Activated naive CD8-positive, alpha-beta T cell treated with anti-CD3 and anti-CD28 coated beads for 36 hours (primary cell): ENCODE measurements at regions not wholly inside any gene's neighbourhood (a gene's known extent, or its start where the extent isn't known, plus 50 kb on each side); places are given as distances from the start of the nearest gene placed in this dataset.

ENCODE experiments used
- DNase-seq: peaks from one replicate; pipeline ENCODE4 v3.0.0; 2021
- H3K27ac Mint-ChIP-seq: one replicate; pipeline ENCODE4 v1.8.0; 2022; ENCODE audit warnings: mild to moderate bottlenecking, moderate library complexity, mixed read lengths
- H3K27me3 Mint-ChIP-seq: one replicate; pipeline ENCODE4 v1.8.0; 2022; ENCODE audit warnings: mild to moderate bottlenecking, mixed read lengths
- H3K36me3 Mint-ChIP-seq: one replicate; pipeline ENCODE4 v1.8.0; 2021; ENCODE audit warnings: mild to moderate bottlenecking, mixed read lengths
- H3K4me1 Mint-ChIP-seq: one replicate; pipeline ENCODE4 v1.8.0; 2021; ENCODE audit warnings: mixed read lengths
- H3K4me3 Mint-ChIP-seq: one replicate; pipeline ENCODE4 v1.8.0; 2022; ENCODE audit warnings: mild to moderate bottlenecking, moderate library complexity, mixed read lengths
- H3K9me3 Mint-ChIP-seq: one replicate; pipeline ENCODE4 v1.8.0; 2022; ENCODE audit warnings: mixed read lengths

GRCh38 chr19:30870876-30871275 lies 478.4 kb downstream of the TSHZ3 start:
- Mint-ChIP-seq H3K27ac (no peak overlapping the region), H3K4me3 (no peak overlapping the region), H3K36me3 (no peaks in the 10 kb centered on the region), H3K4me1 (no peaks in the 10 kb centered on the region), H3K27me3 (peaks cover 4% of the 10 kb centered on the region), H3K9me3 (no peaks in the 10 kb centered on the region)
- no peak for DNase-seq

- H3K4me1 Mint-ChIP-seq, result no peaks in the 10 kb centered on the region
- no peak overlapping the region for H3K4me3 Mint-ChIP-seq
- H3K27ac Mint-ChIP-seq, result no peak overlapping the region
- no peaks in the 10 kb centered on the region for H3K27me3 Mint-ChIP-seq
- no peaks in the 10 kb centered on the region for H3K36me3 Mint-ChIP-seq
- no peaks in the 10 kb centered on the region for H3K9me3 Mint-ChIP-seq
- no peak for DNase-seq
Measured at GRCh38 chr19:30865511-30865910, 483.7 kb downstream of the TSHZ3 start.

GRCh38 chr19:30864391-30865215 lies 484.6 kb downstream of the TSHZ3 start:
- Mint-ChIP-seq H3K27me3 (no peaks in the 10 kb centered on the region), H3K36me3 (no peaks in the 10 kb centered on the region), H3K27ac (no peak overlapping the region), H3K4me1 (no peaks in the 10 kb centered on the region), H3K4me3 (no peak overlapping the region), H3K9me3 (peaks cover 2% of the 10 kb centered on the region)
- no peak for DNase-seq

- no peak for DNase-seq
- Mint-ChIP-seq H3K36me3 (no peaks in the 10 kb centered on the region), H3K4me3 (no peak overlapping the region), H3K27ac (no peak overlapping the region), H3K9me3 (peaks cover 2% of the 10 kb centered on the region), H3K27me3 (no peaks in the 10 kb centered on the region), H3K4me1 (no peaks in the 10 kb centered on the region)
Measured at GRCh38 chr19:30862876-30863275, 486.4 kb downstream of the TSHZ3 start.

- H3K27me3 Mint-ChIP-seq, result no peaks in the 10 kb centered on the region
- no peak for DNase-seq
- H3K4me3 Mint-ChIP-seq, result no peak overlapping the region
- H3K4me1 Mint-ChIP-seq, result no peaks in the 10 kb centered on the region
- H3K36me3 Mint-ChIP-seq, result no peaks in the 10 kb centered on the region
- peaks cover 2% of the 10 kb centered on the region for H3K9me3 Mint-ChIP-seq
- H3K27ac Mint-ChIP-seq, result no peak overlapping the region
Measured at GRCh38 chr19:30861919-30862318, 487.3 kb downstream of the TSHZ3 start.

- DNase-seq, result no peak
- H3K4me3 Mint-ChIP-seq, result no peak overlapping the region
- no peaks in the 10 kb centered on the region for H3K36me3 Mint-ChIP-seq
- no peaks in the 10 kb centered on the region for H3K27me3 Mint-ChIP-seq
- H3K4me1 Mint-ChIP-seq, result no peaks in the 10 kb centered on the region
- no peak overlapping the region for H3K27ac Mint-ChIP-seq
- peaks cover 2% of the 10 kb centered on the region for H3K9me3 Mint-ChIP-seq
Measured at GRCh38 chr19:30857966-30858490, 485.8 kb downstream of the ZNF536 start.

- Mint-ChIP-seq H3K9me3 (peaks cover 2% of the 10 kb centered on the region), H3K27ac (no peak overlapping the region), H3K36me3 (no peaks in the 10 kb centered on the region), H3K4me1 (no peaks in the 10 kb centered on the region), H3K27me3 (no peaks in the 10 kb centered on the region), H3K4me3 (no peak overlapping the region)
- DNase-seq, result no peak
Measured at GRCh38 chr19:30857388-30857787, 485.2 kb downstream of the ZNF536 start.

GRCh38 chr19:30856786-30857185 lies 484.6 kb downstream of the ZNF536 start:
- DNase-seq, result no peak
- Mint-ChIP-seq H3K4me3 (no peak overlapping the region), H3K4me1 (no peaks in the 10 kb centered on the region), H3K9me3 (peaks cover 2% of the 10 kb centered on the region), H3K27ac (no peak overlapping the region), H3K27me3 (no peaks in the 10 kb centered on the region), H3K36me3 (no peaks in the 10 kb centered on the region)

GRCh38 chr19:30856376-30856775 lies 484.2 kb downstream of the ZNF536 start:
- no peak overlapping the region for H3K4me3 Mint-ChIP-seq
- DNase-seq, result no peak
- H3K36me3 Mint-ChIP-seq, result no peaks in the 10 kb centered on the region
- H3K4me1 Mint-ChIP-seq, result no peaks in the 10 kb centered on the region
- H3K27me3 Mint-ChIP-seq, result no peaks in the 10 kb centered on the region
- H3K9me3 Mint-ChIP-seq, result peaks cover 2% of the 10 kb centered on the region
- no peak overlapping the region for H3K27ac Mint-ChIP-seq

GRCh38 chr19:30855442-30855841 lies 483.3 kb downstream of the ZNF536 start:
- no peaks in the 10 kb centered on the region for H3K4me1 Mint-ChIP-seq
- H3K27me3 Mint-ChIP-seq, result no peaks in the 10 kb centered on the region
- no peak for DNase-seq
- no peak overlapping the region for H3K4me3 Mint-ChIP-seq
- peaks cover 2% of the 10 kb centered on the region for H3K9me3 Mint-ChIP-seq
- no peak overlapping the region for H3K27ac Mint-ChIP-seq
- no peaks in the 10 kb centered on the region for H3K36me3 Mint-ChIP-seq

GRCh38 chr19:30854661-30855060 lies 482.5 kb downstream of the ZNF536 start:
- Mint-ChIP-seq H3K27me3 (no peaks in the 10 kb centered on the region), H3K9me3 (no peaks in the 10 kb centered on the region), H3K4me3 (no peak overlapping the region), H3K27ac (no peak overlapping the region), H3K36me3 (no peaks in the 10 kb centered on the region), H3K4me1 (no peaks in the 10 kb centered on the region)
- no peak for DNase-seq

GRCh38 chr19:30854207-30854606 lies 482.0 kb downstream of the ZNF536 start:
- H3K4me3 Mint-ChIP-seq, result no peak overlapping the region
- H3K27me3 Mint-ChIP-seq, result no peaks in the 10 kb centered on the region
- H3K4me1 Mint-ChIP-seq, result no peaks in the 10 kb centered on the region
- H3K27ac Mint-ChIP-seq, result no peak overlapping the region
- H3K36me3 Mint-ChIP-seq, result no peaks in the 10 kb centered on the region
- no peak for DNase-seq
- no peaks in the 10 kb centered on the region for H3K9me3 Mint-ChIP-seq

- no peak for DNase-seq
- H3K27me3 Mint-ChIP-seq, result no peaks in the 10 kb centered on the region
- H3K4me1 Mint-ChIP-seq, result no peaks in the 10 kb centered on the region
- H3K27ac Mint-ChIP-seq, result no peak overlapping the region
- H3K36me3 Mint-ChIP-seq, result no peaks in the 10 kb centered on the region
- H3K9me3 Mint-ChIP-seq, result no peaks in the 10 kb centered on the region
- no peak overlapping the region for H3K4me3 Mint-ChIP-seq
Measured at GRCh38 chr19:30853036-30853435, 480.9 kb downstream of the ZNF536 start.

GRCh38 chr19:30852168-30852567 lies 480.0 kb downstream of the ZNF536 start:
- DNase-seq, result no peak
- H3K27ac Mint-ChIP-seq, result no peak overlapping the region
- no peaks in the 10 kb centered on the region for H3K36me3 Mint-ChIP-seq
- H3K4me1 Mint-ChIP-seq, result no peaks in the 10 kb centered on the region
- H3K27me3 Mint-ChIP-seq, result no peaks in the 10 kb centered on the region
- H3K4me3 Mint-ChIP-seq, result no peak overlapping the region
- no peaks in the 10 kb centered on the region for H3K9me3 Mint-ChIP-seq

- Mint-ChIP-seq H3K4me1 (no peaks in the 10 kb centered on the region), H3K27ac (no peak overlapping the region), H3K36me3 (no peaks in the 10 kb centered on the region), H3K27me3 (no peaks in the 10 kb centered on the region), H3K9me3 (no peaks in the 10 kb centered on the region), H3K4me3 (no peak overlapping the region)
- DNase-seq, result no peak
Measured at GRCh38 chr19:30851646-30852045, 479.5 kb downstream of the ZNF536 start.
